ENCODE measurements at regions not wholly inside any gene's neighbourhood (a gene's known extent, or its start where the extent isn't known, plus 50 kb on each side); places are given as distances from the start of the nearest gene placed in this dataset.
"Not testable (repeated sequence)": the region's sequence is repeated elsewhere in the genome, so short reads cannot be mapped to it uniquely, and the experiment has no call there.

GRCh38 chr6:140486450-140487361 is 1112.3 kb upstream of the CITED2 start:
- no peak for DNase-seq

GRCh38 chr6:140485740-140486449 is 1111.4 kb upstream of the CITED2 start:
- no peak for DNase-seq

- no peak for DNase-seq
Measured at GRCh38 chr6:140480852-140481251, 1106.4 kb upstream of the CITED2 start.

- no peak for DNase-seq
Measured at GRCh38 chr6:140478631-140479030, 1104.2 kb upstream of the CITED2 start.

GRCh38 chr6:140475086-140475485 is 1100.6 kb upstream of the CITED2 start:
- DNase-seq = no peak

GRCh38 chr6:140464720-140465119 is 1090.3 kb upstream of the CITED2 start:
- DNase-seq = no peak

GRCh38 chr6:140463312-140463710 is 1088.9 kb upstream of the CITED2 start:
- no peak for DNase-seq

GRCh38 chr6:140462453-140463311 is 1088.2 kb upstream of the CITED2 start:
- DNase-seq = no peak

- DNase-seq = no peak
Measured at GRCh38 chr6:140462076-140462452, 1087.6 kb upstream of the CITED2 start.

- DNase-seq = no peak
Measured at GRCh38 chr6:140460267-140460666, 1085.8 kb upstream of the CITED2 start.

- DNase-seq = no peak
Measured at GRCh38 chr6:140459209-140459608, 1084.8 kb upstream of the CITED2 start.

- DNase-seq = no peak
Measured at GRCh38 chr6:140446241-140446640, 1071.8 kb upstream of the CITED2 start.

- no peak for DNase-seq
Measured at GRCh38 chr6:140445474-140446004, 1071.1 kb upstream of the CITED2 start.

- DNase-seq = not testable (repeated sequence)
Measured at GRCh38 chr6:140443112-140443511, 1068.7 kb upstream of the CITED2 start.

GRCh38 chr6:140441256-140441655 is 1066.8 kb upstream of the CITED2 start:
- DNase-seq = peak in 1 of 5 experiments; percentile 14

GRCh38 chr6:140440223-140440835 is 1065.9 kb upstream of the CITED2 start:
- no peak for DNase-seq

GRCh38 chr6:140438346-140438735 is 1063.9 kb upstream of the CITED2 start:
- DNase-seq = no peak

- DNase-seq = no peak
Measured at GRCh38 chr6:140437619-140438345, 1063.3 kb upstream of the CITED2 start.

- DNase-seq = no peak
Measured at GRCh38 chr6:140436023-140436811, 1061.8 kb upstream of the CITED2 start.

- no peak for DNase-seq
Measured at GRCh38 chr6:140434761-140435160, 1060.3 kb upstream of the CITED2 start.

GRCh38 chr6:140433072-140433471 is 1058.6 kb upstream of the CITED2 start:
- no peak for DNase-seq

Measured in T-helper 2 cell (primary cell).